GM23248 (cell line): ENCODE measurements at regions not wholly inside any gene's neighbourhood (a gene's known extent, or its start where the extent isn't known, plus 50 kb on each side); places are given as distances from the start of the nearest gene placed in this dataset.

Experiments used
- EZH2 ChIP-seq: fragments of 200-600 bp; sonication (generic); IDR thresholded peaks from 2 replicates; pipeline ENCODE4 v1.6.1; 2018; ENCODE audit warnings: antibody characterized with exemption, mild to moderate bottlenecking; ENCODE audit not compliant: insufficient read depth, poor library complexity, severe bottlenecking
- EZH2phosphoT487 ChIP-seq: fragments of 200-600 bp; sonication (generic); IDR thresholded peaks from 2 replicates; pipeline ENCODE4 v1.6.1; 2018; ENCODE audit warnings: antibody characterized with exemption, moderate library complexity, mild to moderate bottlenecking, low read depth; ENCODE audit not compliant: insufficient read depth

DNA sequence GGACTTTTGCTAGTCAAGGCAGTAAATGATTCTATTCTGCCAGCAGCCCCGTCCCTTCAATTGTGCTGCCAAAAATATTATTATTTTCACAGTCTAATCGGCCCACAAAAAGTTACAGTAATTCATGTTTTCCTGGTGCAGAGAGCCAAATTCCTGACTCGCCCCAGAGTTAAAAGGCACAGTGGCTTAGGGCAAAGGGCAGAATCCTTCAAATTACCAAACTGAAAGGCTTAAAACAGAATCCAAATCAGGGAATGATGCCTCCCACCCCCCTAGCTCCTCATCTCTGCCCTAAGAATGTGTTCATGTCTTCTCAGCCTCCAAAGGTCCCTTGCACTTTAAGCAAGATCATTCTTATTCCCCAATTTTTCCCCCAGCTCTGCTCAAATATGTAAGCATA is 477.8 kb upstream of the PROK2 start:
- TF ChIP-seq EZH2 = no peak
- no peak for TF ChIP-seq EZH2phosphoT487
